ENCODE measurements at regions not wholly inside any gene's neighbourhood (a gene's known extent, or its start where the extent isn't known, plus 50 kb on each side); places are given as distances from the start of the nearest gene placed in this dataset.

- TF ChIP-seq, protein P1, sequence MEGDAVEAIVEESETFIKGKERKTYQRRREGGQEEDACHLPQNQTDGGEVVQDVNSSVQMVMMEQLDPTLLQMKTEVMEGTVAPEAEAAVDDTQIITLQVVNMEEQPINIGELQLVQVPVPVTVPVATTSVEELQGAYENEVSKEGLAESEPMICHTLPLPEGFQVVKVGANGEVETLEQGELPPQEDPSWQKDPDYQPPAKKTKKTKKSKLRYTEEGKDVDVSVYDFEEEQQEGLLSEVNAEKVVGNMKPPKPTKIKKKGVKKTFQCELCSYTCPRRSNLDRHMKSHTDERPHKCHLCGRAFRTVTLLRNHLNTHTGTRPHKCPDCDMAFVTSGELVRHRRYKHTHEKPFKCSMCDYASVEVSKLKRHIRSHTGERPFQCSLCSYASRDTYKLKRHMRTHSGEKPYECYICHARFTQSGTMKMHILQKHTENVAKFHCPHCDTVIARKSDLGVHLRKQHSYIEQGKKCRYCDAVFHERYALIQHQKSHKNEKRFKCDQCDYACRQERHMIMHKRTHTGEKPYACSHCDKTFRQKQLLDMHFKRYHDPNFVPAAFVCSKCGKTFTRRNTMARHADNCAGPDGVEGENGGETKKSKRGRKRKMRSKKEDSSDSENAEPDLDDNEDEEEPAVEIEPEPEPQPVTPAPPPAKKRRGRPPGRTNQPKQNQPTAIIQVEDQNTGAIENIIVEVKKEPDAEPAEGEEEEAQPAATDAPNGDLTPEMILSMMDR (tag by site-specific recombination; IDR thresholded peaks at IDR 0.05), result no peak
- TF ChIP-seq ZNF629 (tag by site-specific recombination; IDR thresholded peaks at IDR 0.05), result no peak
- no peak for TF ChIP-seq MYNN (tag by site-specific recombination; IDR thresholded peaks at IDR 0.05; ENCODE audit: borderline replicate concordance)
Measured at GRCh38 chr2:235312571-235312970, 181.3 kb upstream of the AGAP1 start.

All from HEK293 (cell line).